GM12864 (cell line): ENCODE measurements at regions not wholly inside any gene's neighbourhood (a gene's known extent, or its start where the extent isn't known, plus 50 kb on each side); places are given as distances from the start of the nearest gene placed in this dataset.

Experiments used
- DNase-seq: peaks from one replicate; pipeline ENCODE4 v3.0.0-alpha.2; 2011; ENCODE audit warnings: low read depth
- H3K4me3 ChIP-seq: 2 replicates; pipeline ENCODE4 v1.5.1; 2011; ENCODE audit warnings: mild to moderate bottlenecking, low read depth, low read length, control low read depth
- CTCF ChIP-seq: IDR thresholded peaks from 2 replicates; pipeline ENCODE4 v1.5.1; 2011; ENCODE audit warnings: low read depth, mild to moderate bottlenecking, moderate library complexity, low read length, control low read depth, inconsistent platforms; ENCODE audit errors: missing control alignments

GRCh38 chr3:30206051-30206450 lies 400.4 kb upstream of the TGFBR2 start:
- no peak for DNase-seq
- no peak for TF ChIP-seq CTCF
- no peak overlapping the region for H3K4me3 ChIP-seq

- no peak overlapping the region for H3K4me3 ChIP-seq
- no peak for TF ChIP-seq CTCF
- DNase-seq: no peak
Measured at GRCh38 chr3:30221619-30222018, 384.8 kb upstream of the TGFBR2 start.

GRCh38 chr3:30222441-30222840 lies 384.0 kb upstream of the TGFBR2 start:
- TF ChIP-seq CTCF: no peak
- H3K4me3 ChIP-seq: no peak overlapping the region
- DNase-seq: no peak

- TF ChIP-seq CTCF: no peak
- DNase-seq: no peak
- H3K4me3 ChIP-seq: no peak overlapping the region
Measured at GRCh38 chr3:30225021-30225420, 381.4 kb upstream of the TGFBR2 start.

GRCh38 chr3:30226601-30227151 lies 379.7 kb upstream of the TGFBR2 start:
- no peak for DNase-seq

GRCh38 chr3:30227571-30228301 lies 378.7 kb upstream of the TGFBR2 start:
- H3K4me3 ChIP-seq: no peak overlapping the region
- TF ChIP-seq CTCF: no peak
- no peak for DNase-seq

More at GRCh38 chr3:30226601-30227151, 379.7 kb upstream of the TGFBR2 start:
- H3K4me3 ChIP-seq: no peak overlapping the region
- TF ChIP-seq CTCF: no peak

- no peak for TF ChIP-seq CTCF
- DNase-seq: no peak
- H3K4me3 ChIP-seq: no peak overlapping the region
Measured at GRCh38 chr3:30228302-30228631, 378.1 kb upstream of the TGFBR2 start.
